Mesendoderm (in vitro differentiated cells): ENCODE measurements at regions not wholly inside any gene's neighbourhood (a gene's known extent, or its start where the extent isn't known, plus 50 kb on each side); places are given as distances from the start of the nearest gene placed in this dataset.

Experiments
- DNase-seq: peaks from one replicate; pipeline ENCODE4 v3.0.0; 2013
- H2AK5ac ChIP-seq: 2 replicates; pipeline ENCODE4 v1.6.1; 2013; ENCODE audit warnings: low read length, inconsistent platforms
- H2BK120ac ChIP-seq: 2 replicates; pipeline ENCODE4 v1.6.1; 2013; ENCODE audit warnings: low read depth, mild to moderate bottlenecking, low read length, moderate library complexity, mixed read lengths
- H2BK15ac ChIP-seq: replicated peaks from 2 replicates; pipeline ENCODE4 v1.6.1; 2013; ENCODE audit warnings: low read depth, mild to moderate bottlenecking, moderate library complexity
- H2BK5ac ChIP-seq: 2 replicates; pipeline ENCODE4 v1.6.1; 2013; ENCODE audit warnings: low read length, inconsistent platforms
- H3K18ac ChIP-seq: 2 replicates; pipeline ENCODE4 v1.6.1; 2013; ENCODE audit warnings: mild to moderate bottlenecking, low read length, mixed read lengths
- H3K23ac ChIP-seq: one replicate; pipeline ENCODE4 v1.6.1; 2013; ENCODE audit warnings: low read length
- H3K27ac ChIP-seq: 2 replicates; pipeline ENCODE4 v1.5.1; 2013; ENCODE audit warnings: low read depth, mild to moderate bottlenecking, inconsistent platforms, low read length, moderate library complexity
- H3K27me3 ChIP-seq: 2 replicates; pipeline ENCODE4 v1.6.1; 2013; ENCODE audit warnings: low read length, control low read depth, mild to moderate bottlenecking, inconsistent platforms; ENCODE audit not compliant: insufficient read depth, poor library complexity
- H3K36me3 ChIP-seq: 2 replicates; pipeline ENCODE4 v1.6.1; 2013; ENCODE audit warnings: low read length, inconsistent platforms; ENCODE audit not compliant: control insufficient read depth, insufficient read depth
- H3K4ac ChIP-seq: one replicate; pipeline ENCODE4 v1.6.1; 2013; ENCODE audit warnings: low read depth, mild to moderate bottlenecking, low read length, moderate library complexity
- H3K4me1 ChIP-seq: 2 replicates; pipeline ENCODE4 v1.6.1; 2013; ENCODE audit warnings: low read depth, low read length, inconsistent platforms; ENCODE audit not compliant: control insufficient read depth
- H3K4me2 ChIP-seq: 2 replicates; pipeline ENCODE4 v1.6.1; 2013; ENCODE audit warnings: low read length
- H3K4me3 ChIP-seq: 2 replicates; pipeline ENCODE4 v1.5.1; 2013; ENCODE audit warnings: mild to moderate bottlenecking, low read length
- H3K56ac ChIP-seq: one replicate; pipeline ENCODE4 v1.6.1; 2013; ENCODE audit warnings: low read length
- H3K79me1 ChIP-seq: 2 replicates; pipeline ENCODE4 v1.6.1; 2013; ENCODE audit warnings: low read length, inconsistent platforms
- H3K79me2 ChIP-seq: 2 replicates; pipeline ENCODE4 v1.6.1; 2013; ENCODE audit warnings: mild to moderate bottlenecking, low read length; ENCODE audit not compliant: control insufficient read depth, insufficient read depth
- H3K9ac ChIP-seq: 2 replicates; pipeline ENCODE4 v1.6.1; 2013; ENCODE audit warnings: low read length, inconsistent platforms
- H4K5ac ChIP-seq: one replicate; pipeline ENCODE4 v1.6.1; 2013; ENCODE audit warnings: low read length
- H4K8ac ChIP-seq: one replicate; pipeline ENCODE4 v1.6.1; 2013; ENCODE audit warnings: low read depth, mild to moderate bottlenecking, control low read depth, low read length, moderate library complexity
- WGBS: extraction: QIAGEN DNeasy Blood & Tissue Kit; methylation state at CpG from one replicate; pipeline ENCODE4 v1.1.7; 2013; ENCODE audit warnings: low lambda C conversion rate, missing lambda C conversion rate; ENCODE audit not compliant: insufficient coverage; ENCODE audit errors: extremely low coverage; 5-methylcytosine and 5-hydroxymethylcytosine counted together

- WGBS = no CpG with 5 or more reads among the region's 2 CpGs
- H2BK15ac ChIP-seq = no peak overlapping the region
- H2AK5ac ChIP-seq = no peak overlapping the region
- H3K4me2 ChIP-seq = no peak overlapping the region
- H3K56ac ChIP-seq = no peak overlapping the region
- no peaks in the 10 kb centered on the region for H3K79me2 ChIP-seq
- no peak overlapping the region for H4K5ac ChIP-seq
- no peak overlapping the region for H3K4ac ChIP-seq
- no peak for DNase-seq
- no peak overlapping the region for H3K18ac ChIP-seq
- H2BK5ac ChIP-seq = no peak overlapping the region
- no peak overlapping the region for H3K27ac ChIP-seq
- H2BK120ac ChIP-seq = no peak overlapping the region
- H3K4me3 ChIP-seq = no peak overlapping the region
- H4K8ac ChIP-seq = no peak overlapping the region
- H3K36me3 ChIP-seq = no peaks in the 10 kb centered on the region
- H3K9ac ChIP-seq = no peak overlapping the region
- H3K27me3 ChIP-seq = no peaks in the 10 kb centered on the region
- no peaks in the 10 kb centered on the region for H3K79me1 ChIP-seq
- no peak overlapping the region for H3K23ac ChIP-seq
- H3K4me1 ChIP-seq = no peaks in the 10 kb centered on the region
Observed at GRCh38 chr3:22691407-22691806, 511.7 kb upstream of the UBE2E2 start.

- Histone ChIP-seq H3K9ac (no peak overlapping the region), H3K4ac (no peak overlapping the region), H3K36me3 (no peaks in the 10 kb centered on the region), H3K79me1 (no peaks in the 10 kb centered on the region), H3K27ac (no peak overlapping the region), H2BK120ac (no peak overlapping the region), H4K8ac (no peak overlapping the region), H2AK5ac (no peak overlapping the region), H4K5ac (no peak overlapping the region), H3K56ac (no peak overlapping the region), H2BK15ac (no peak overlapping the region), H3K79me2 (no peaks in the 10 kb centered on the region), H3K4me1 (no peaks in the 10 kb centered on the region), H3K18ac (no peak overlapping the region), H3K4me3 (no peak overlapping the region), H2BK5ac (no peak overlapping the region), H3K4me2 (no peak overlapping the region), H3K23ac (no peak overlapping the region), H3K27me3 (no peaks in the 10 kb centered on the region)
- no peak for DNase-seq
- WGBS = no CpG with 5 or more reads among the region's 5 CpGs
Observed at GRCh38 chr3:22691856-22692628, 511.1 kb upstream of the UBE2E2 start.

GRCh38 chr3:22700876-22701275 lies 502.3 kb upstream of the UBE2E2 start:
- Histone ChIP-seq H3K36me3 (no peaks in the 10 kb centered on the region), H2AK5ac (no peak overlapping the region), H2BK5ac (no peak overlapping the region), H3K18ac (no peak overlapping the region), H3K27ac (no peak overlapping the region), H3K79me1 (no peaks in the 10 kb centered on the region), H3K4me3 (no peak overlapping the region), H4K5ac (no peak overlapping the region), H4K8ac (no peak overlapping the region), H3K27me3 (no peaks in the 10 kb centered on the region), H3K79me2 (no peaks in the 10 kb centered on the region), H3K4me1 (no peaks in the 10 kb centered on the region), H2BK15ac (no peak overlapping the region), H3K23ac (no peak overlapping the region), H3K56ac (no peak overlapping the region), H3K9ac (no peak overlapping the region), H3K4ac (no peak overlapping the region), H3K4me2 (no peak overlapping the region), H2BK120ac (no peak overlapping the region)
- DNase-seq = no peak

GRCh38 chr3:22704166-22704565 lies 499.0 kb upstream of the UBE2E2 start:
- H3K23ac ChIP-seq = no peak overlapping the region
- H3K18ac ChIP-seq = no peak overlapping the region
- no peak overlapping the region for H2BK15ac ChIP-seq
- H3K79me2 ChIP-seq = no peaks in the 10 kb centered on the region
- H2BK120ac ChIP-seq = no peak overlapping the region
- DNase-seq = no peak
- no peak overlapping the region for H3K4me3 ChIP-seq
- H4K8ac ChIP-seq = no peak overlapping the region
- no peak overlapping the region for H3K56ac ChIP-seq
- H4K5ac ChIP-seq = no peak overlapping the region
- H3K79me1 ChIP-seq = no peaks in the 10 kb centered on the region
- H3K36me3 ChIP-seq = no peaks in the 10 kb centered on the region
- H2AK5ac ChIP-seq = no peak overlapping the region
- H3K4me2 ChIP-seq = no peak overlapping the region
- no peaks in the 10 kb centered on the region for H3K4me1 ChIP-seq
- H2BK5ac ChIP-seq = no peak overlapping the region
- no peaks in the 10 kb centered on the region for H3K27me3 ChIP-seq
- no peak overlapping the region for H3K4ac ChIP-seq
- no CpG with 5 or more reads among the region's 3 CpGs for WGBS
- H3K27ac ChIP-seq = no peak overlapping the region
- H3K9ac ChIP-seq = no peak overlapping the region

GRCh38 chr3:22704571-22705354 lies 498.4 kb upstream of the UBE2E2 start:
- Histone ChIP-seq H2AK5ac (no peak overlapping the region), H2BK15ac (no peak overlapping the region), H3K4me3 (no peak overlapping the region), H4K8ac (no peak overlapping the region), H3K56ac (no peak overlapping the region), H4K5ac (no peak overlapping the region), H3K4ac (no peak overlapping the region), H2BK5ac (no peak overlapping the region), H3K27me3 (no peaks in the 10 kb centered on the region), H3K23ac (no peak overlapping the region), H3K79me2 (no peaks in the 10 kb centered on the region), H2BK120ac (no peak overlapping the region), H3K36me3 (no peaks in the 10 kb centered on the region), H3K4me1 (no peaks in the 10 kb centered on the region), H3K4me2 (no peak overlapping the region), H3K79me1 (no peaks in the 10 kb centered on the region), H3K18ac (no peak overlapping the region), H3K27ac (no peak overlapping the region), H3K9ac (no peak overlapping the region)
- no peak for DNase-seq
- no CpG with 5 or more reads among the region's 6 CpGs for WGBS
